GM12878 (cell line): ENCODE measurements at regions not wholly inside any gene's neighbourhood (a gene's known extent, or its start where the extent isn't known, plus 50 kb on each side); places are given as distances from the start of the nearest gene placed in this dataset.

Experiments used
- BMI1 ChIP-seq: fragments of 450-650 bp; IDR thresholded peaks from 2 replicates; pipeline ENCODE4 v1.6.1; 2016; ENCODE audit warnings: mild to moderate bottlenecking, moderate library complexity, borderline replicate concordance
- CREB1 ChIP-seq: IDR thresholded peaks from 2 replicates; pipeline ENCODE4 v1.6.1; 2012; ENCODE audit warnings: low read depth, mild to moderate bottlenecking, inconsistent platforms
- FOXM1 ChIP-seq: IDR thresholded peaks from 2 replicates; pipeline ENCODE4 v1.6.1; 2012; ENCODE audit warnings: low read depth, mild to moderate bottlenecking, inconsistent platforms, low read length, moderate library complexity
- RAD21 ChIP-seq: IDR thresholded peaks from 2 replicates; pipeline ENCODE4 v1.6.1; 2011; ENCODE audit warnings: mild to moderate bottlenecking, low read depth, low read length, moderate library complexity; ENCODE audit not compliant: insufficient read depth
- YBX1 ChIP-seq: fragments of 450-650 bp; IDR thresholded peaks from 2 replicates; pipeline ENCODE4 v1.6.1; 2016; ENCODE audit warnings: antibody characterized with exemption
- TF ChIP-seq, protein P1 (sequence below): IDR thresholded peaks from 2 replicates; pipeline ENCODE4 v1.6.1; 2011; ENCODE audit warnings: mild to moderate bottlenecking, low read depth, low read length, moderate library complexity; ENCODE audit not compliant: insufficient replicate concordance
- TF ChIP-seq, protein P2 (sequence below): fragments of 450-650 bp; formaldehyde crosslinking; IDR thresholded peaks from 2 replicates; pipeline ENCODE4 v1.4.0; 2020; ENCODE audit warnings: mild to moderate bottlenecking, moderate library complexity
- TF ChIP-seq, protein P3 (sequence below): fragments of 450-650 bp; formaldehyde crosslinking; IDR thresholded peaks from 2 replicates; pipeline ENCODE4 v1.4.0; 2022; ENCODE audit warnings: mild to moderate bottlenecking, moderate library complexity

DNA sequence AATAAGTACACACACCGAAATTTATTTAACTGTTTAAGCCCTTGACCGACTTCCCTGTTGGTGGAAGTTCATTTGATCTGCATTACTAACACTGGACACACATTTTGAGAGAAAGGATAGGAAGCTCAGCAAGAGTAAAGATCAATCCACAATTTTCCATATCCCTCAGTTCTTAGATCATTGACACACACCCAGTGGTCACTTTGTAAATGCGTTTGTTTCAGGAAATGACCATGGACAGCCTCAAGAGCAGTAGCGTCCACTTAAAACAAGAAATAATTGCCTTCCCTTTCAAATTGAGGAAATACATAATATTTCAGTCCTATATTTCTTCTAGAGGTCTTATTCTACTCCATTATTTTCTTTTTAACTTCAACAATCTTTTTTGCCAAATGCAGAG is 511.5 kb upstream of the PTBP2 start (continued):
- TF ChIP-seq YBX1 (no peak), RAD21 (no peak), CREB1 (no peak), FOXM1 (no peak), BMI1 (no peak)
- TF ChIP-seq, protein P1, sequence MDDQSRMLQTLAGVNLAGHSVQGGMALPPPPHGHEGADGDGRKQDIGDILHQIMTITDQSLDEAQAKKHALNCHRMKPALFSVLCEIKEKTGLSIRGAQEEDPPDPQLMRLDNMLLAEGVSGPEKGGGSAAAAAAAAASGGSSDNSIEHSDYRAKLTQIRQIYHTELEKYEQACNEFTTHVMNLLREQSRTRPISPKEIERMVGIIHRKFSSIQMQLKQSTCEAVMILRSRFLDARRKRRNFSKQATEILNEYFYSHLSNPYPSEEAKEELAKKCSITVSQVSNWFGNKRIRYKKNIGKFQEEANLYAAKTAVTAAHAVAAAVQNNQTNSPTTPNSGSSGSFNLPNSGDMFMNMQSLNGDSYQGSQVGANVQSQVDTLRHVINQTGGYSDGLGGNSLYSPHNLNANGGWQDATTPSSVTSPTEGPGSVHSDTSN = no peak
- TF ChIP-seq, protein P2, sequence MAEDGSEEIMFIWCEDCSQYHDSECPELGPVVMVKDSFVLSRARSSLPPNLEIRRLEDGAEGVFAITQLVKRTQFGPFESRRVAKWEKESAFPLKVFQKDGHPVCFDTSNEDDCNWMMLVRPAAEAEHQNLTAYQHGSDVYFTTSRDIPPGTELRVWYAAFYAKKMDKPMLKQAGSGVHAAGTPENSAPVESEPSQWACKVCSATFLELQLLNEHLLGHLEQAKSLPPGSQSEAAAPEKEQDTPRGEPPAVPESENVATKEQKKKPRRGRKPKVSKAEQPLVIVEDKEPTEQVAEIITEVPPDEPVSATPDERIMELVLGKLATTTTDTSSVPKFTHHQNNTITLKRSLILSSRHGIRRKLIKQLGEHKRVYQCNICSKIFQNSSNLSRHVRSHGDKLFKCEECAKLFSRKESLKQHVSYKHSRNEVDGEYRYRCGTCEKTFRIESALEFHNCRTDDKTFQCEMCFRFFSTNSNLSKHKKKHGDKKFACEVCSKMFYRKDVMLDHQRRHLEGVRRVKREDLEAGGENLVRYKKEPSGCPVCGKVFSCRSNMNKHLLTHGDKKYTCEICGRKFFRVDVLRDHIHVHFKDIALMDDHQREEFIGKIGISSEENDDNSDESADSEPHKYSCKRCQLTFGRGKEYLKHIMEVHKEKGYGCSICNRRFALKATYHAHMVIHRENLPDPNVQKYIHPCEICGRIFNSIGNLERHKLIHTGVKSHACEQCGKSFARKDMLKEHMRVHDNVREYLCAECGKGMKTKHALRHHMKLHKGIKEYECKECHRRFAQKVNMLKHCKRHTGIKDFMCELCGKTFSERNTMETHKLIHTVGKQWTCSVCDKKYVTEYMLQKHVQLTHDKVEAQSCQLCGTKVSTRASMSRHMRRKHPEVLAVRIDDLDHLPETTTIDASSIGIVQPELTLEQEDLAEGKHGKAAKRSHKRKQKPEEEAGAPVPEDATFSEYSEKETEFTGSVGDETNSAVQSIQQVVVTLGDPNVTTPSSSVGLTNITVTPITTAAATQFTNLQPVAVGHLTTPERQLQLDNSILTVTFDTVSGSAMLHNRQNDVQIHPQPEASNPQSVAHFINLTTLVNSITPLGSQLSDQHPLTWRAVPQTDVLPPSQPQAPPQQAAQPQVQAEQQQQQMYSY (CRISPR knock-in tag) = no peak
- TF ChIP-seq, protein P3, sequence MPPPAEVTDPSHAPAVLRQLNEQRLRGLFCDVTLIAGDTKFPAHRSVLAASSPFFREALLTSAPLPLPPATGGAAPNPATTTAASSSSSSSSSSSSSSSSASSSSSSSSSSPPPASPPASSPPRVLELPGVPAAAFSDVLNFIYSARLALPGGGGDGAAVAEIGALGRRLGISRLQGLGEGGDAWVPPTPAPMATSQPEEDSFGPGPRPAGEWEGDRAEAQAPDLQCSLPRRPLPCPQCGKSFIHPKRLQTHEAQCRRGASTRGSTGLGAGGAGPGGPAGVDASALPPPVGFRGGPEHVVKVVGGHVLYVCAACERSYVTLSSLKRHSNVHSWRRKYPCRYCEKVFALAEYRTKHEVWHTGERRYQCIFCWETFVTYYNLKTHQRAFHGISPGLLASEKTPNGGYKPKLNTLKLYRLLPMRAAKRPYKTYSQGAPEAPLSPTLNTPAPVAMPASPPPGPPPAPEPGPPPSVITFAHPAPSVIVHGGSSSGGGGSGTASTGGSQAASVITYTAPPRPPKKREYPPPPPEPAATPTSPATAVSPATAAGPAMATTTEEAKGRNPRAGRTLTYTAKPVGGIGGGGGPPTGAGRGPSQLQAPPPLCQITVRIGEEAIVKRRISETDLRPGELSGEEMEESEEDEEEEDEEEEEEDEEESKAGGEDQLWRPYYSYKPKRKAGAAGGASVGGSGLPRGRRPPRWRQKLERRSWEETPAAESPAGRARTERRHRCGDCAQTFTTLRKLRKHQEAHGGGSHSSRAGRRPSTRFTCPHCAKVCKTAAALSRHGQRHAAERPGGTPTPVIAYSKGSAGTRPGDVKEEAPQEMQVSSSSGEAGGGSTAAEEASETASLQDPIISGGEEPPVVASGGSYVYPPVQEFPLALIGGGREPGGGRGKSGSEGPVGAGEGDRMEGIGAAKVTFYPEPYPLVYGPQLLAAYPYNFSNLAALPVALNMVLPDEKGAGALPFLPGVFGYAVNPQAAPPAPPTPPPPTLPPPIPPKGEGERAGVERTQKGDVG (CRISPR knock-in tag) = no peak
